ENCODE measurements at regions not wholly inside any gene's neighbourhood (a gene's known extent, or its start where the extent isn't known, plus 50 kb on each side); places are given as distances from the start of the nearest gene placed in this dataset.
"Not testable (repeated sequence)": the region's sequence is repeated elsewhere in the genome, so short reads cannot be mapped to it uniquely, and the experiment has no call there.

DNA sequence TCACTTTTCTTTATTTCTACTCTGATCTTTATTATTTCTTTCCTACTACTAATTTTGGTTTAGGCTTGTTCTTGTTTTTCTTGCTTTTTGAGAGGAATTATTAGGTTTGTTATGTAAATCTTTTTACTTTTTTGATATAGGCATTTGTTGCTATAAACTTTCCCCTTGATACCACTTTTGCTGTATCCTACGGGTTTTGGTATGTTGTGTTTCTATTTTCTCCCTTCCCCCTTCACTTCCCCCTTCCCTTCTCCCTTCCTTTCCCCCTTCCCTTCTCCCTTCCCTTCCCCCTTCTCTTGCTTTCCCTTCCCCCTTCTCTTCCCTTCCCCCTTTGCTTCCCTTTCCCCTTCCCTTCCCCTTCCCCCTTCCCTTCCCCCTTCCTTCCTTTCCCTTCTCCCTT lies 529.6 kb downstream of the RAB38 start:
- H3K4me1 ChIP-seq (ENCODE audit: control insufficient read depth in 3 of 3, insufficient read depth in 3 of 3, low read length in 3 of 3): no peaks in the 10 kb centered on the region

DNA sequence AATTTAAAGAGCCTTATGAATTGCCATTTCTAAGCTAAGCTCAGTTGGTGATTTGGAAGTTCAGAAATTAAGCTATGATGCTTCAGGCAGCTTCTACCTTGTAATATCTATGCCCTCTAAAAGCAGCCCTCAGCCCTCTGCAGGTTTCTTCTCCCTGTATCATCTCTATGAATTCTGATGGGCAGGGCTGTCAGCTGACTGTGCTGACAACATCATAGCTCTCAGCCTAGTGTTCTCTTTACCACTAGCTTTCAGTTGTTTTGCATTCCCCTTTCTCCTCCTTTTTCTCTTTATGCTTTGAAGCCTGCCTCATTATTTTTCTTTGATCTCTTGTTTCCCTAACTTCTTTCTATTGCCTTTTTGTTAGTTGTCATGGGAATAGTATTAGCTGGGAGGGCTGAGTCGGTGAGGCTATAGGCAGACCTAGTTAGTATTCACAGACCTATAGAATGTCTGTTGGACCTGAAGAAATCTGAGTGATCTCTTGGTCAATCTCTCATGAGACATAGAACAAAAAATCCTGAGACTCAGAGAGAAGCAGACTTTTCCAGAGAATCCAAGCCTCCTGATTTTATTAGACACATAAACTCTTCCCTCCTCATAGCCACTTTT lies 535.4 kb downstream of the RAB38 start:
- no peaks in the 10 kb centered on the region for H3K4me1 ChIP-seq (ENCODE audit: control insufficient read depth in 3 of 3, insufficient read depth in 3 of 3, low read length in 3 of 3)
- no peaks in the 10 kb centered on the region for H3K27me3 ChIP-seq (ENCODE audit: control insufficient read depth in 3 of 3, insufficient read depth in 3 of 3, low read length in 3 of 3)

More for the DNA sequence above, 529.6 kb downstream of the RAB38 start:
- Histone ChIP-seq H3K27me3 (ENCODE audit: control insufficient read depth in 3 of 3, insufficient read depth in 3 of 3, low read length in 3 of 3) (no peaks in the 10 kb centered on the region), H3K9me3 (ENCODE audit: control insufficient read depth in 3 of 3, low read length in 3 of 3) (no peaks in the 10 kb centered on the region), H3K4me3 (ENCODE audit: low read length in 3 of 3) (no peak overlapping the region), H3K36me3 (ENCODE audit: control insufficient read depth in 3 of 3, insufficient read depth in 3 of 3, low read length in 3 of 3) (no peaks in the 10 kb centered on the region), H3K27ac (ENCODE audit: low read depth, low read length) (no peak overlapping the region), H3K9ac (ENCODE audit: low read depth in 1 of 3, low read length in 3 of 3) (no peak overlapping the region)

DNA sequence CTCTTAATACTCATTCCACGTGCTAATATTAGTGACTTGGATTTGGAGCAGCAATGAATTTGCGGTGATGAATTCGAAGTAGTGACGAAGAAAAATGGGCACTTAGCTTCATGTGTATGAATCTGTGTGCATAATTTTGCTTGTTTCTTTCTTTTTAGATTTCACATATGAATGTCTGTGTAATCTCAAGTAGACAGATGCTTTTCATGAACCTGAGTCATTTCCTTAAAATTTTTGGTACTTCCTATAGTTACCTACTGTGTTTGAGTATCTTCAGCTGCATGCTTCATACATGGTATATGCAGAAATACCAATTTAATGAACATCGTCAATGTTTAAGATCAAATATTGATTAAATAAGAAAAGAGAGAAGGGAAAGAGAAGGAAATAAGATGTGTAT lies 540.2 kb downstream of the RAB38 start:
- no peak overlapping the region for H3K9ac ChIP-seq (ENCODE audit: low read depth in 1 of 3, low read length in 3 of 3)
- no peaks in the 10 kb centered on the region for H3K4me1 ChIP-seq (ENCODE audit: control insufficient read depth in 3 of 3, insufficient read depth in 3 of 3, low read length in 3 of 3)
- H3K27ac ChIP-seq (ENCODE audit: low read depth, low read length): no peak overlapping the region
- H3K27me3 ChIP-seq (ENCODE audit: control insufficient read depth in 3 of 3, insufficient read depth in 3 of 3, low read length in 3 of 3): no peaks in the 10 kb centered on the region
- H3K4me3 ChIP-seq (ENCODE audit: low read length in 3 of 3): no peak overlapping the region
- no peaks in the 10 kb centered on the region for H3K9me3 ChIP-seq (ENCODE audit: control insufficient read depth in 3 of 3, low read length in 3 of 3)
- no peaks in the 10 kb centered on the region for H3K36me3 ChIP-seq (ENCODE audit: control insufficient read depth in 3 of 3, insufficient read depth in 3 of 3, low read length in 3 of 3)

More for the DNA sequence above, 535.4 kb downstream of the RAB38 start:
- Histone ChIP-seq H3K9me3 (ENCODE audit: control insufficient read depth in 3 of 3, low read length in 3 of 3) (no peaks in the 10 kb centered on the region), H3K27ac (ENCODE audit: low read depth, low read length) (no peak overlapping the region), H3K36me3 (ENCODE audit: control insufficient read depth in 3 of 3, insufficient read depth in 3 of 3, low read length in 3 of 3) (no peaks in the 10 kb centered on the region), H3K4me3 (ENCODE audit: low read length in 3 of 3) (no peak overlapping the region), H3K9ac (ENCODE audit: low read depth in 1 of 3, low read length in 3 of 3) (no peak overlapping the region)

DNA sequence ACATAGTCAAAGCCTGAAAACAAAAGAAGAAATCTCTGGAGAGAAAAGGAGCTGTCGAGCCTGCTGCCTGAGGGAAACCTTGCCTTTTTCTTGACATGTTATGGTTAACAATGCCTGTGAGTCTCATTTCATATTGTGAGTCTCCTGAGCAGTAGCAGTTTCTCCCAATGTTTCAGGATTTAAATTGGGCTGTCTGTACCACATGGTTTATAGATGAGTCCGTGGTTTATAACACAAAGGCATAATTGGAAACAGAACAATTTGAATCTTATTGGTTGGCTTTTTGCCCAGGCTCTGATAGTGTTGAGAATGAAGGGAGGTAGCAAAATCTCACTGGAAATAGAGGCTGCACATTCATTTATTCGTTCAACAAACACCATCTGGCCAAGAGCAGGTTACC lies 540.9 kb downstream of the RAB38 start:
- H3K36me3 ChIP-seq (ENCODE audit: control insufficient read depth in 3 of 3, insufficient read depth in 3 of 3, low read length in 3 of 3): no peaks in the 10 kb centered on the region
- no peak overlapping the region for H3K4me3 ChIP-seq (ENCODE audit: low read length in 3 of 3)
- no peaks in the 10 kb centered on the region for H3K9me3 ChIP-seq (ENCODE audit: control insufficient read depth in 3 of 3, low read length in 3 of 3)
- no peaks in the 10 kb centered on the region for H3K27me3 ChIP-seq (ENCODE audit: control insufficient read depth in 3 of 3, insufficient read depth in 3 of 3, low read length in 3 of 3)
- no peaks in the 10 kb centered on the region for H3K4me1 ChIP-seq (ENCODE audit: control insufficient read depth in 3 of 3, insufficient read depth in 3 of 3, low read length in 3 of 3)
- H3K27ac ChIP-seq (ENCODE audit: low read depth, low read length): no peak overlapping the region
- H3K9ac ChIP-seq (ENCODE audit: low read depth in 1 of 3, low read length in 3 of 3): no peak overlapping the region

DNA sequence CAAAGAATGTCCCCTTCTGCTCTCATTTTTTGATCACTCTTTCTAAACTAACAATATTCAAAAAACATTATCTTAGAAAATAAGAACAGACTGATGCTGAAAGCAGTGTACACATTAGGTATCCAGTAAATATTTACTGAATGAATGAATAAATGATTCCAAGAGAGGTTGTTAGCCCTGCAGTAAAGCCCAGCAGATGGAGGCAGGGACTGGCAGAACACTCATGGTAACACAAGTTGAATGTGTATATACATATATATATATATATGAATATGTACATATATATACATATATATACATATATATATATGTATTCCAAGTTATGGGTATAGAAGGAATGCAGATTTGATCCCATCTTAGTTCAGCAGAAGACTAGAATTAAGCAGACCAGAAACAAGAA lies 546.3 kb downstream of the RAB38 start:
- no peaks in the 10 kb centered on the region for H3K9me3 ChIP-seq (ENCODE audit: control insufficient read depth in 3 of 3, low read length in 3 of 3)
- H3K9ac ChIP-seq (ENCODE audit: low read depth in 1 of 3, low read length in 3 of 3): no peak overlapping the region
- H3K36me3 ChIP-seq (ENCODE audit: control insufficient read depth in 3 of 3, insufficient read depth in 3 of 3, low read length in 3 of 3): no peaks in the 10 kb centered on the region
- H3K4me3 ChIP-seq (ENCODE audit: low read length in 3 of 3): no peak overlapping the region
- H3K27ac ChIP-seq (ENCODE audit: low read depth, low read length): no peak overlapping the region
- no peaks in the 10 kb centered on the region for H3K27me3 ChIP-seq (ENCODE audit: control insufficient read depth in 3 of 3, insufficient read depth in 3 of 3, low read length in 3 of 3)
- no peaks in the 10 kb centered on the region for H3K4me1 ChIP-seq (ENCODE audit: control insufficient read depth in 3 of 3, insufficient read depth in 3 of 3, low read length in 3 of 3)

DNA sequence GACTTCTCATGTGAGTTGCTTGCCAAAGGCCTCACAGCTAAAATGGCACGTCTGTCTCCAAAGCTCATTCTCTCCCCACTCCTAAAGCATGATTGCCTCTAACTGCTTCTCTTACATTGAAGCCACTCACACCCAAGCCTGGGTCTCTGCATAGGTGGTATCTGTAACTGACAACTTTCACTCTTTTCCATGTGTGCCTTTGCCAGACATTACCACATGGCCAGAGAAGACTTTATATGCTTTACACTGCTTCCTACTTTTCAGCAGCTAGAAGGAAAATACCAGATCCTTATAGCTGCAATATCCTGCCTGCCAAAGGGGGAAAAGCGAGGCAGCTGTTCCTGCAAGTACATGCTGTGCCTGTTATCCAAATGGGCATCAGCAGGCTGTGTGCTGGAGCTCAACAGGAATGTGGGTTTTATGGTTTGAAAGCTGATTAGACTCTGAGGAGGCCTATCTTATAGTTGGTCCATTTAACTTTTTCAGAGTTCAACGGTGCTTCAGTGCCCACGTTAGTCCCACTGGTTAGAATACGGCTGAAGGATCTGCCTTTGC lies 547.1 kb downstream of the RAB38 start:
- Histone ChIP-seq H3K9me3 (ENCODE audit: control insufficient read depth in 3 of 3, low read length in 3 of 3) (no peaks in the 10 kb centered on the region), H3K9ac (ENCODE audit: low read depth in 1 of 3, low read length in 3 of 3) (no peak overlapping the region), H3K27me3 (ENCODE audit: control insufficient read depth in 3 of 3, insufficient read depth in 3 of 3, low read length in 3 of 3) (no peaks in the 10 kb centered on the region), H3K36me3 (ENCODE audit: control insufficient read depth in 3 of 3, insufficient read depth in 3 of 3, low read length in 3 of 3) (no peaks in the 10 kb centered on the region), H3K27ac (ENCODE audit: low read depth, low read length) (no peak overlapping the region), H3K4me1 (ENCODE audit: control insufficient read depth in 3 of 3, insufficient read depth in 3 of 3, low read length in 3 of 3) (no peaks in the 10 kb centered on the region), H3K4me3 (ENCODE audit: low read length in 3 of 3) (no peak overlapping the region)

DNA sequence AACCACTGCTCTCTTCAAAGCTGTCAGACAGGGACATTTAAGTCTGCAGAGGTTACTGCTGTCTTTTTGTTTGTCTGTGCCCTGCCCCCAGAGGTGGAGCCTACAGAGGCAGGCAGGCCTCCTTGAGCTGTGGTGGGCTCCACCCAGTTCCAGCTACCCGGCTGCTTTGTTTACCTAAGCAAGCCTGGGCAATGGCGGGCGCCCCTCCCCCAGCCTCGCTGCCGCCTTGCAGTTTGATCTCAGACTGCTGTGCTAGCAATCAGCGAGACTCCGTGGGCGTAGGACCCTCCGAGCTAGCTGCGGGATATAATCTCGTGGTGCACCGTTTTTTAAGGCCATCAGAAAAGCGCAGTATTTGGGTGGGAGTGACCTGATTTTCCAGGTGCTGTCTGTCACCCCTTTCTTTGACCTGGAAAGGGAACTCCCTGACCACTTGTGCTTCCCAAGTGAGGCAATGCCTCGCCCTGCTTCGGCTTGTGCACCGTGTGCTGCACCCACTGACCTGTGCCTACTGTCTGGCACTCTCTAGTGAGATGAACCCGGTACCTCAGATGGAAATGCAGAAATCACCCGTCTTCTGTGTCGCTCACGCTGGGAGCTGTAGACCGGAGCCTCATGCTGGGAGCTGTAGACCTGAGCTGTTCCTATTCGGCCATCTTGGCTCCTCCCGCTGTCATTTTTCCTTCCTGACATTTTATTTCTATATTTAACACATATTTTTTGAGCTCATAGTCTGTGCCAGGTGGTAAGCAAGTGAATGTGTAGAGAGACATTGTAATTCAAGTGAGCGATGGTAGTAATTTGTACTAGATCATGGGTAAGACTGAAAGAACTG lies 551.5 kb downstream of the RAB38 start:
- not testable (repeated sequence) for H3K9me3 ChIP-seq (ENCODE audit: control insufficient read depth in 3 of 3, low read length in 3 of 3); H3K4me3 ChIP-seq (ENCODE audit: low read length in 3 of 3); H3K27ac ChIP-seq (ENCODE audit: low read depth, low read length); H3K36me3 ChIP-seq (ENCODE audit: control insufficient read depth in 3 of 3, insufficient read depth in 3 of 3, low read length in 3 of 3); H3K9ac ChIP-seq (ENCODE audit: low read depth in 1 of 3, low read length in 3 of 3); H3K27me3 ChIP-seq (ENCODE audit: control insufficient read depth in 3 of 3, insufficient read depth in 3 of 3, low read length in 3 of 3); H3K4me1 ChIP-seq (ENCODE audit: control insufficient read depth in 3 of 3, insufficient read depth in 3 of 3, low read length in 3 of 3)

DNA sequence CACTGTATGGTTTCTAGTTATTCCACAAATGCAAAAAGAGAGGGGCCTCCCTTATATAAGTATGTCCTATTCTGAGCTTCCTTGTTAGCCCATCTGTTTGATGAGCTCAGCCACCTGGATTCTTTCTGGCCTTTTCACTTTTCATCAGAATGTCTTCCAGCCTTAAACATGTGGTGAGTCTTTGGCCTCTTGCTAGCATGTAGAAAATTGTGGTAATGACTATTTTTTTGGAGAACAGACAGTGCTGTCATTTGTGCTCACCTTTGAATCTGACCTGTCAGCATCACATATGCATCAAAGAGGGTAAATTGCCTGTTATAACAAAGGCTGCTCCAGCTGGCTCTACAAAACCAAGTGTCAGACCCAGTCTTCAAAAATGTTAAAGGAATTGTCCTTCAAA lies 558.7 kb downstream of the RAB38 start:
- Histone ChIP-seq H3K27me3 (ENCODE audit: control insufficient read depth in 3 of 3, insufficient read depth in 3 of 3, low read length in 3 of 3) (no peaks in the 10 kb centered on the region), H3K4me1 (ENCODE audit: control insufficient read depth in 3 of 3, insufficient read depth in 3 of 3, low read length in 3 of 3) (no peaks in the 10 kb centered on the region), H3K9me3 (ENCODE audit: control insufficient read depth in 3 of 3, low read length in 3 of 3) (no peaks in the 10 kb centered on the region), H3K9ac (ENCODE audit: low read depth in 1 of 3, low read length in 3 of 3) (no peak overlapping the region), H3K27ac (ENCODE audit: low read depth, low read length) (no peak overlapping the region), H3K4me3 (ENCODE audit: low read length in 3 of 3) (no peak overlapping the region), H3K36me3 (ENCODE audit: control insufficient read depth in 3 of 3, insufficient read depth in 3 of 3, low read length in 3 of 3) (no peaks in the 10 kb centered on the region)

DNA sequence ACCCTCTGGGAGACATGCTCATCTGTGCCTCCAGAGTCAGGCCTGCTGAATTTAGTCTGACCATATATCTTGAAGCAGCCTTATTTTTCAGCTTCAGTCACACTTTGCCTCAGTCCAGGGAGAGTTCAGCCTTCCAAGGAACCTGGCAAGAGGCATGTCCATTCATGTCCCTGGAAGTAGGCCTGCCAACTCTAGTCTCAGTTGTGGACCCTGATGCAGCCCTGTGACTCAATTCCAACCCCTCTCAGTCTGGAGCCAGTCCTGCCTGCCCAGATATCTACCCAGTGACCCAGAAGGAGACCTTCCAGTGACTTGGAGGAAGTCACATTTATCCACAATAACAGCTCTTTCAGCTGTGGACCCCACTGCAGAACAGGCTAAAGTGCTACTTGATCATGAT lies 566.6 kb downstream of the TMEM135 start:
- Histone ChIP-seq H3K9me3 (ENCODE audit: control insufficient read depth in 3 of 3, low read length in 3 of 3) (no peaks in the 10 kb centered on the region), H3K9ac (ENCODE audit: low read depth in 1 of 3, low read length in 3 of 3) (no peak overlapping the region), H3K4me1 (ENCODE audit: control insufficient read depth in 3 of 3, insufficient read depth in 3 of 3, low read length in 3 of 3) (peaks cover 0 to 8% (median 6%) of the 10 kb centered on the region in 3 donors), H3K27ac (ENCODE audit: low read depth, low read length) (no peak overlapping the region), H3K36me3 (ENCODE audit: control insufficient read depth in 3 of 3, insufficient read depth in 3 of 3, low read length in 3 of 3) (no peaks in the 10 kb centered on the region), H3K4me3 (ENCODE audit: low read length in 3 of 3) (no peak overlapping the region), H3K27me3 (ENCODE audit: control insufficient read depth in 3 of 3, insufficient read depth in 3 of 3, low read length in 3 of 3) (no peaks in the 10 kb centered on the region)

DNA sequence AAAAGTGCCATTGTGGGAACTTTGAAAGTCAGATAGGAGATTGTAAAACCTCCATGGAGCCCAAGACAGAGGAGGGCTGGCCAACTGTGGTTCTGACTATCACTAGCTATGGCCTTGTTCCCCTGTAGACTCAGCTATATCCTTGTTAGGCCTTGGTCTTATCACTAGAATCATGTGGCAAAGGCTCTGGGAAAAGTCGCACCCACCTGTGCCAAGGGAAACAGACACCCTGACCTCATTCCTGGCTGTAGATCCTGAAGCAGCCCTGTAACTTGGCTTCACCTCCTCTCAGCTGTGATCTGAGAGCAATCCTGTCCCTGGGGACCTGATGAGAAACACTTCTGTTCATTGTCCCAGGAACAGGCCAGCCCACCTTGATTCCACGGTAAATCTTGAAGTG lies 566.2 kb downstream of the TMEM135 start:
- Histone ChIP-seq H3K4me3 (ENCODE audit: low read length in 3 of 3) (no peak overlapping the region), H3K9me3 (ENCODE audit: control insufficient read depth in 3 of 3, low read length in 3 of 3) (no peaks in the 10 kb centered on the region), H3K36me3 (ENCODE audit: control insufficient read depth in 3 of 3, insufficient read depth in 3 of 3, low read length in 3 of 3) (no peaks in the 10 kb centered on the region), H3K27ac (ENCODE audit: low read depth, low read length) (peak overlapping the region; percentile 4), H3K9ac (ENCODE audit: low read depth in 1 of 3, low read length in 3 of 3) (no peak overlapping the region), H3K4me1 (ENCODE audit: control insufficient read depth in 3 of 3, insufficient read depth in 3 of 3, low read length in 3 of 3) (peaks cover 0 to 8% (median 6%) of the 10 kb centered on the region in 3 donors), H3K27me3 (ENCODE audit: control insufficient read depth in 3 of 3, insufficient read depth in 3 of 3, low read length in 3 of 3) (no peaks in the 10 kb centered on the region)
